Nephron (organoid): ENCODE measurements at regions not wholly inside any gene's neighbourhood (a gene's known extent, or its start where the extent isn't known, plus 50 kb on each side); places are given as distances from the start of the nearest gene placed in this dataset.

Experiments used
- H3K27ac Mint-ChIP-seq, 3 experiments: 2 replicates each; pipeline ENCODE4 v1.8.0; 2020; ENCODE audit warnings: mixed read lengths in 3 of 3, mild to moderate bottlenecking in 2 of 3, moderate library complexity in 1 of 3
- H3K27me3 Mint-ChIP-seq: 2 replicates; pipeline ENCODE4 v1.8.0; 2021; ENCODE audit warnings: low read depth, mild to moderate bottlenecking, moderate library complexity, mixed read lengths
- H3K36me3 Mint-ChIP-seq: 2 replicates; pipeline ENCODE4 v1.8.0; 2020; ENCODE audit warnings: low read depth, mixed read lengths
- H3K4me1 Mint-ChIP-seq: 2 replicates; pipeline ENCODE4 v1.8.0; 2020; ENCODE audit warnings: mixed read lengths
- H3K4me3 Mint-ChIP-seq, 3 experiments: 2 replicates each; pipeline ENCODE4 v1.8.0; 2020; ENCODE audit warnings: mild to moderate bottlenecking in 3 of 3, mixed read lengths in 3 of 3, moderate library complexity in 2 of 3
- H3K9me3 Mint-ChIP-seq: 2 replicates; pipeline ENCODE4 v1.8.0; 2020; ENCODE audit warnings: mixed read lengths
- TF ChIP-seq, protein P1 (sequence below), 3 experiments: fragments of 200-600 bp; sonication (generic); IDR thresholded peaks; one replicate each; pipeline ENCODE4 v1.5.0; 2021; ENCODE audit warnings: antibody characterized with exemption in 3 of 3; ENCODE audit not compliant: unreplicated experiment in 3 of 3

DNA sequence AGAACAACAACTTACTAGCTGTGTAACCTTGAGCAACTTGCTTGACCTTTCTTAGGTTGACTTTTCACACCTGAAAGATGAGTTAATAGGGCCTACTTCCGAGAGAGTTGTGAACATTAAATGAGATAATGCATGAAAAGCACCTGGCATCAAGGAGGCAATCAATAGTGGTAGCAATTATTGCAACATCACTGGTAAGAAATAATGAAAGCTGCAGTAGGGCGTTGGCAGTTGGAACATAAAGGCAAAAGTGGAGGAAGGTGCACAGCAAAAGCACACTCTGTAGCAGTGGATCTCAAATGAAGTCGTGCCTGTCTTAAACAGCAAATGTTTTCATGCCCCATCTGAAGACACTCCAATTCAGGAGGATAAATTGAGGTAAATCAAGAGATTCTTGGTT is 178.9 kb upstream of the VRK2 start:
- Mint-ChIP-seq H3K9me3 (no peaks in the 10 kb centered on the region), H3K27ac (no peak overlapping the region), H3K36me3 (no peaks in the 10 kb centered on the region), H3K27me3 (no peaks in the 10 kb centered on the region), H3K4me1 (peaks cover 9% of the 10 kb centered on the region), H3K4me3 (no peak overlapping the region)
- TF ChIP-seq, protein P1, sequence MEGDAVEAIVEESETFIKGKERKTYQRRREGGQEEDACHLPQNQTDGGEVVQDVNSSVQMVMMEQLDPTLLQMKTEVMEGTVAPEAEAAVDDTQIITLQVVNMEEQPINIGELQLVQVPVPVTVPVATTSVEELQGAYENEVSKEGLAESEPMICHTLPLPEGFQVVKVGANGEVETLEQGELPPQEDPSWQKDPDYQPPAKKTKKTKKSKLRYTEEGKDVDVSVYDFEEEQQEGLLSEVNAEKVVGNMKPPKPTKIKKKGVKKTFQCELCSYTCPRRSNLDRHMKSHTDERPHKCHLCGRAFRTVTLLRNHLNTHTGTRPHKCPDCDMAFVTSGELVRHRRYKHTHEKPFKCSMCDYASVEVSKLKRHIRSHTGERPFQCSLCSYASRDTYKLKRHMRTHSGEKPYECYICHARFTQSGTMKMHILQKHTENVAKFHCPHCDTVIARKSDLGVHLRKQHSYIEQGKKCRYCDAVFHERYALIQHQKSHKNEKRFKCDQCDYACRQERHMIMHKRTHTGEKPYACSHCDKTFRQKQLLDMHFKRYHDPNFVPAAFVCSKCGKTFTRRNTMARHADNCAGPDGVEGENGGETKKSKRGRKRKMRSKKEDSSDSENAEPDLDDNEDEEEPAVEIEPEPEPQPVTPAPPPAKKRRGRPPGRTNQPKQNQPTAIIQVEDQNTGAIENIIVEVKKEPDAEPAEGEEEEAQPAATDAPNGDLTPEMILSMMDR (IDR thresholded peaks at IDR 0.05; ENCODE audit: unreplicated experiment in 3 of 3) = no peak

DNA sequence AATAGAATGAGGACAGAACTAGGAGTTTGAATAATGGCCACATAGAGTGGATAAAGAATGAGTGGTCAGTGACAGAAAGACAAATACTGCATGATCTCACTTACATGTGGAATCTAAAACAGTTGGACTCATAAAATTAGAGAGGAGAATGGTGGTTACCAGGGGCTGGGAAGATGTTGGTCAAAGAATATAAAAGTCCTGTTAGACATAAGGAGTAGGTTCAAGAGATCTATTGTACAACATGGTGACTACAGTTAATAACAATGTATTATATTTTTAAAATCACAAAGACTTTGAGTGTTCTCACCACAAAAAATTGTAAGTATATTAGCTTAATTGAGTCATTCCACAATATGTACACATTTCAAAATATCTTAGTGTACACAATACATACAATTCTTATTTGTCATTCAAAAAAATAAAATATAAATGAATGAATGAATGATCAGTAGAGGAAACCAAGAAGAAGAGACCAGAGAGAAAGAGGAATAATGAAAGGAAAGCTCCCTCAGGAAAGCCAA is 177.9 kb upstream of the VRK2 start:
- TF ChIP-seq, protein P1 (IDR thresholded peaks at IDR 0.05; ENCODE audit: unreplicated experiment in 3 of 3) = no peak
- H3K27ac Mint-ChIP-seq = no peak overlapping the region
- peaks cover 9% of the 10 kb centered on the region for H3K4me1 Mint-ChIP-seq
- H3K9me3 Mint-ChIP-seq = no peaks in the 10 kb centered on the region
- no peak overlapping the region for H3K4me3 Mint-ChIP-seq
- H3K36me3 Mint-ChIP-seq = no peaks in the 10 kb centered on the region
- no peaks in the 10 kb centered on the region for H3K27me3 Mint-ChIP-seq

DNA sequence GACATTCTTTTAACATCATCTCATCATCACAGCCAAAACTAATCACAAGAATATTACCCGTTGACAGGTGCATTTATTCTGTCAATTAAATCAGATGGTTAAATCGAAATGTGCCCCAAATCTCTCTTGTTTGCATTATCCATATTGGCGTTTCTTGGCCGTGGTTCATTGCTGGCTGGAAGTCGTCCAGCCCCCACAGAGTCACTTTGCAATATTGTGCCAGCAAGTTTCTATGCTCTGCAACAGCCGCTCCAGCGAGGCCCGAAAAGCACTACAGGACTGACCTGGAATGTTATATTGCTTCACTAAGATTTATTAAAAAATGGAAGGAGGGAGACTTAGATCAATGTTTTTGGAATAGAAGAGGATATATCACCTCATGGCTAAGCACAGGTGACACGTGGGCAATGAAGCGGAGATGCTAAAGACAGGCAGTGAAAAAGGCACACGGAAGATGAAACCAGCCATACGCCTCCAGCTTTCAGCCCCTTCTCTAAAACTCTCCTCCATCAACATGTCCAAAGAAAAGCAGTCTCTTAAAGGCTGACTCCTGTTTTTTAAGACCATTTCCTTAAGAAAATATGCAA is 176.8 kb upstream of the VRK2 start:
- TF ChIP-seq, protein P1 (IDR thresholded peaks at IDR 0.05; ENCODE audit: unreplicated experiment in 3 of 3) = no peak
- no peak overlapping the region for H3K27ac Mint-ChIP-seq
- no peaks in the 10 kb centered on the region for H3K36me3 Mint-ChIP-seq
- H3K4me1 Mint-ChIP-seq = peaks cover 9% of the 10 kb centered on the region
- H3K4me3 Mint-ChIP-seq = no peak overlapping the region
- H3K9me3 Mint-ChIP-seq = no peaks in the 10 kb centered on the region
- H3K27me3 Mint-ChIP-seq = no peaks in the 10 kb centered on the region

DNA sequence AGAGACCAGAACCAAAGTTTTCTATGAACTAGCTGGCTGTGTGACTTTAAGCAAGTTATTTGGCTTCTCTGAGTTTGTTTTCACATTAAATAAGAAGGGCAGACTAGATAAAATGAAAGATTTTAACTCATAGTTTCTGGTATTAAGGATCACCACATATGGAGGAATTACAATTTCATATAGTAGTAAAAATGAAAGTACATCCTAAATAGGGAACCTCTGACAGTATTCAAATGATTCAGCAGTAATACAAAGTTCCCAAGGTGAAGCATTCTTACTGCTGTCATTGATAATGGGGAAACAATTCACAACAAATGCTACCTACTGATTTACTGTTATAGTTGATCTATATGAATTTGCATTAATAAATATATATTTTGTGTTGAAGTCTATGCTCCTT is 170.3 kb upstream of the VRK2 start:
- H3K4me3 Mint-ChIP-seq = no peak overlapping the region
- H3K36me3 Mint-ChIP-seq = no peaks in the 10 kb centered on the region
- H3K27ac Mint-ChIP-seq = no peak overlapping the region
- H3K27me3 Mint-ChIP-seq = no peaks in the 10 kb centered on the region
- peaks cover 25% of the 10 kb centered on the region for H3K4me1 Mint-ChIP-seq
- H3K9me3 Mint-ChIP-seq = no peaks in the 10 kb centered on the region
- TF ChIP-seq, protein P1 (IDR thresholded peaks at IDR 0.05; ENCODE audit: unreplicated experiment in 3 of 3) = no peak

GRCh38 chr2:57877811-57878170 is 168.8 kb upstream of the VRK2 start:
- peak overlapping the region in 1 of 3 experiments; percentile 12 for H3K27ac Mint-ChIP-seq
- H3K36me3 Mint-ChIP-seq = no peaks in the 10 kb centered on the region
- peak overlapping the region in 1 of 3 experiments; percentile 13 for H3K4me3 Mint-ChIP-seq
- H3K9me3 Mint-ChIP-seq = no peaks in the 10 kb centered on the region
- TF ChIP-seq, protein P1 (IDR thresholded peaks at IDR 0.05; ENCODE audit: unreplicated experiment in 3 of 3) = no peak
- H3K27me3 Mint-ChIP-seq = no peaks in the 10 kb centered on the region
- H3K4me1 Mint-ChIP-seq = peaks cover 25% of the 10 kb centered on the region
